Stimulated activated memory B cell treated with anti-CD40 and anti-IgM and Interleukin-4, amounts not matched to agents 10 μg/mL and 1 μg/mL and 100 μg/mL, for 72 hours (primary cell): ENCODE measurements at regions not wholly inside any gene's neighbourhood (a gene's known extent, or its start where the extent isn't known, plus 50 kb on each side); places are given as distances from the start of the nearest gene placed in this dataset.
A peak's percentile ranks its signal among the peaks of the same experiment; 100 is the strongest.
"Not testable (repeated sequence)": the region's sequence is repeated elsewhere in the genome, so short reads cannot be mapped to it uniquely, and the experiment has no call there.

ENCODE experiments used
- ATAC-seq: fragments of 150-1000 bp; cut with Tn5 transposase; 2 replicates; pipeline ENCODE4 v1.10.0; 2021
- H3K27ac Mint-ChIP-seq: one replicate; pipeline ENCODE4 v1.8.0; 2022; ENCODE audit warnings: mild to moderate bottlenecking, mixed read lengths
- H3K27me3 Mint-ChIP-seq: one replicate; pipeline ENCODE4 v1.8.0; 2022; ENCODE audit warnings: mixed read lengths
- H3K36me3 Mint-ChIP-seq: one replicate; pipeline ENCODE4 v1.8.0; 2022; ENCODE audit warnings: mixed read lengths
- H3K4me1 Mint-ChIP-seq: one replicate; pipeline ENCODE4 v1.8.0; 2022; ENCODE audit warnings: mixed read lengths
- H3K4me3 Mint-ChIP-seq: one replicate; pipeline ENCODE4 v1.8.0; 2022; ENCODE audit warnings: mild to moderate bottlenecking, moderate library complexity, mixed read lengths
- H3K9me3 Mint-ChIP-seq: one replicate; pipeline ENCODE4 v1.8.0; 2022; ENCODE audit warnings: mixed read lengths

- no peaks in the 10 kb centered on the region for H3K9me3 Mint-ChIP-seq
- ATAC-seq, result no peak
- H3K27me3 Mint-ChIP-seq, result peaks cover 29% of the 10 kb centered on the region
- peaks cover 18% of the 10 kb centered on the region for H3K4me1 Mint-ChIP-seq
- H3K36me3 Mint-ChIP-seq, result no peaks in the 10 kb centered on the region
- H3K27ac Mint-ChIP-seq, result no peak overlapping the region
- H3K4me3 Mint-ChIP-seq, result no peak overlapping the region
Observed at GRCh38 chr2:239876271-239876947, 148.7 kb downstream of the NDUFA10 start.

DNA sequence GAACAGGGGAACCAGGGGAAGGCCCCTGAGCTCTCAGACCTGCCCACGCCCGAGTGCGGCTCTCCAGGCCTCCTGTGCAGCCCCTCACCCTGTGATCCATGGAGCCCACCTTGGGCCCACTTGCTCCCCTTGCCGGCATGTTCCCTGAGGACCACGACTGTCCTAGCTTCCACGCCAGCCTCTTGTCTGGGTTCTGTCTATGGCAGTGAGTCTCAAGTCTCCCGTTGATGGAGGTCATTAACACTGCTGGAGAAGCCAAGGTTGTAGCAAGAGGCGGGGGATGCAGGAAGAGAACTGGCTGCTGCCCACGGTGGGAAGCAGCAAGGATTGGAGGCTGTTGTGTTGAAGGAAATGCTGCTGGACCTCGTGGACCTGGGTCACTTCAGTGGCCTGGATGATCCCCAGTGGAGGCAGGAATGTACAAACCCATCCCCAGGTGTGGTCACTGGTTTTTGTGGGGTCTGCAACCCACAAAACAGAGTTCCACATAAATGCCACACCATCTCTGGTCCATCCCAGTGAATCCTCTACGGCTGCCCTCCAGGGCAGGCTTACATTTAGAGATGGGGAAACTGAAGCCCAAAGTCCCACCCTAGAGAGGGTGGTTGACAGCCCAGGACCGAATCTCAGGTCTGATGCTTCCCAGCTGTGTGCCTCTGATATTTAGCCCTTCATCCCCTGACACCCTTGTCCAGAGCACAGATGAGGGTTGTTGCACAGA, 150.3 kb downstream of the NDUFA10 start:
- Mint-ChIP-seq H3K4me1 (peaks cover 18% of the 10 kb centered on the region), H3K4me3 (no peak overlapping the region), H3K9me3 (no peaks in the 10 kb centered on the region), H3K36me3 (no peaks in the 10 kb centered on the region), H3K27ac (no peak overlapping the region), H3K27me3 (peaks cover 24% of the 10 kb centered on the region)
- ATAC-seq, result no peak

DNA sequence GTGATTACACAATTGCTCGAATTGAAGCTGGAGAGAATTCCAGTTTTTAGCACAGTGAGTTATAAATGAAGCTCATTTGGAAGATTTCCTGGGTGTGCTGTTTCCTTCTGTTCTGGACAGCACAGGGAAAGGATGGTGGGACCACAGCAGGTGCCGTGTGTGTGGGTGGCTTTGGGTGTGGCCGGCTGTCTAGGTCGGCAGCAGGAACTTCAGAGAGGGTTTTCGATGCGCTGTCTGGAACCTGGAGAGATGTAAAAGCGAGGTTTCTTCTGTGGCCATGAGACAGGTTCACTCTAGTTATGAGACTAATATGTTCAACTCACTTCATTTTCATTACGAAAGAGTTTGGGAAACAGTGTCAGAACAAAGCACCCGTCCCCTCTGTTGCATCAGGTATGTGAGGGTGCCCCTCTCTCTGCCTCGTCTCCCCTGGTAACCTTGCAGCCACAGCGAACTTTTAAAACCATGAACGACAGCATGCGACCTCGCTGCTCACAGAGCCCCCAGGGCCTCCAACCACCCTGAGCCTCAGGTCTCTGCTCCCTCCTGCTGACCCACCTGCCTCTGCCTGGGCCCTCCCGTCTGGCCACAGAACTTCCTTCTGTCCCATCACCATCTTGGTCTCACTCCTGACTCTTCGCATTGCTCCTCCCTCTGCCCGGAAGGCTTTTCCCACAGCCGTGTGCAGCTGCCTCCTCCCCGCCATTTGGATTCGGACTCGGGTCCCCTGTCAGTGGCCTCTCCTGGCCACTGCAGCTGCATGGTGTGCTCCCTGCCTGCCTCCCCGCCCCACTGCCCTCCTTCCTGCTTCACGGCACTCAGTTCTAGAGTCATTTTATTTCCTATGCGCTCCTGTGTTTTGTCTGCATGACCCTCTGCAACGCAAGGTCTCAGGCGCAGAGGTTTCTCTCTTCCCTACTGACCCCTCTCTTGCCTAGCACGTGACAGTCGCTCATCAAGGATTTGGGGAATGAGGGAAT, 151.2 kb downstream of the NDUFA10 start:
- Mint-ChIP-seq H3K4me3 (no peak overlapping the region), H3K27ac (no peak overlapping the region)
- ATAC-seq, result no peak

DNA sequence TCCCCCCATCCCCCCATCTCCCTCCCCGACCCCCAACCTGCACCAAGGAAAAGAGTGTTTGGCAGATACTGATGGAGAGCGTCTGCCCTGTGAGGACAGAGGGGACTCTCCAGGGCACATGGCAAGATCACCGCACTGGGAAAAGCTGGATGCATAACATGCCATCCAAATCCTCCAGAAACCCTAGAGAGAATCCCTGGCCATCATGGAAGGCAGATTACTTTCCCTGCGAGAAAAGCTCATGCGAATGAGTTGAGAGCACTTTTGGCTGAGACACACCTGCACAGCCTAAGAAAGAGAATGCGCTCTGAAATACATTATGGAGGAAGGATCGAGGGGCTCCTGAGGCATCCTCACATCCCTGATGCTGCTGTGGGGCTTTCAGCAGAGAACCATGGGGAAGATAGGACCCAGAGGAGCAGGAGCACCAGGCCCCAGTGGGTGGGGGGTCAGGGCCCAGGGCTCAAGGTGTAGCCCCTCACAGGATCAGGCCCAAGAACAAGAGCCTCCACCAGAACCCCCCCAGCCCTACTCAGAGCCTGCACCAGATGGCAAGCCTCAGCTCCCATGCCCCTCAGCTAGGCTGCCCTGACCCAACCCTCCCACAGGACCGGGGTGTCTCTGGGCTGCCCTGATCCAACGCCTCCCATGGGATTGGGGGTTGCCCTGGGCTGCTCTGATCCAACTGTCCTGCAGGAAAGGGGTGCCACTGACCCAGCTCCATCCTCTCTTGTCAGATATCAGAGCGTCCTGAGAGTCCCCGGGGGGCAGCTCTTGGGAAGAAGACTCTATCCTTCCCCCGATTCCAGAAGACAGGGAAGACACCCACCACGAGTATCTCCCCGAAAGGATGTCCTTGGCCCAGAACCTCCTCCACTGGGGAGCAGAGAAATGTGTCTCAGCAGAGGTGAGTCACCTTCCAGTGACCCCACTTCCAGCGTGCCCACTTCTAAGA, 153.4 kb downstream of the NDUFA10 start:
- Mint-ChIP-seq H3K27me3 (peaks cover 24% of the 10 kb centered on the region), H3K4me3 (no peak overlapping the region), H3K27ac (no peak overlapping the region), H3K9me3 (no peaks in the 10 kb centered on the region), H3K4me1 (no peaks in the 10 kb centered on the region), H3K36me3 (no peaks in the 10 kb centered on the region)
- ATAC-seq, result no peak

More for the DNA sequence above, 151.2 kb downstream of the NDUFA10 start:
- H3K4me1 Mint-ChIP-seq, result peaks cover 17% of the 10 kb centered on the region
- H3K27me3 Mint-ChIP-seq, result peaks cover 24% of the 10 kb centered on the region
- H3K36me3 Mint-ChIP-seq, result no peaks in the 10 kb centered on the region
- H3K9me3 Mint-ChIP-seq, result no peaks in the 10 kb centered on the region

- H3K27me3 Mint-ChIP-seq, result peaks cover 23% of the 10 kb centered on the region
- no peaks in the 10 kb centered on the region for H3K4me1 Mint-ChIP-seq
- H3K27ac Mint-ChIP-seq, result no peak overlapping the region
- no peak overlapping the region for H3K4me3 Mint-ChIP-seq
- no peaks in the 10 kb centered on the region for H3K36me3 Mint-ChIP-seq
- ATAC-seq, result no peak
- no peaks in the 10 kb centered on the region for H3K9me3 Mint-ChIP-seq
Observed at GRCh38 chr2:239870863-239871262, 154.3 kb downstream of the NDUFA10 start.

GRCh38 chr2:239870276-239870675, 154.9 kb downstream of the NDUFA10 start:
- H3K9me3 Mint-ChIP-seq, result no peaks in the 10 kb centered on the region
- no peak overlapping the region for H3K4me3 Mint-ChIP-seq

GRCh38 chr2:239869272-239870155, 155.6 kb downstream of the NDUFA10 start:
- no peak overlapping the region for H3K4me3 Mint-ChIP-seq
- H3K27ac Mint-ChIP-seq, result no peak overlapping the region
- ATAC-seq, result no peak
- peaks cover 9% of the 10 kb centered on the region for H3K27me3 Mint-ChIP-seq
- no peaks in the 10 kb centered on the region for H3K4me1 Mint-ChIP-seq
- no peaks in the 10 kb centered on the region for H3K36me3 Mint-ChIP-seq
- H3K9me3 Mint-ChIP-seq, result no peaks in the 10 kb centered on the region

More at GRCh38 chr2:239870276-239870675, 154.9 kb downstream of the NDUFA10 start:
- ATAC-seq, result no peak
- Mint-ChIP-seq H3K27me3 (peaks cover 17% of the 10 kb centered on the region), H3K27ac (no peak overlapping the region), H3K4me1 (no peaks in the 10 kb centered on the region), H3K36me3 (no peaks in the 10 kb centered on the region)

DNA sequence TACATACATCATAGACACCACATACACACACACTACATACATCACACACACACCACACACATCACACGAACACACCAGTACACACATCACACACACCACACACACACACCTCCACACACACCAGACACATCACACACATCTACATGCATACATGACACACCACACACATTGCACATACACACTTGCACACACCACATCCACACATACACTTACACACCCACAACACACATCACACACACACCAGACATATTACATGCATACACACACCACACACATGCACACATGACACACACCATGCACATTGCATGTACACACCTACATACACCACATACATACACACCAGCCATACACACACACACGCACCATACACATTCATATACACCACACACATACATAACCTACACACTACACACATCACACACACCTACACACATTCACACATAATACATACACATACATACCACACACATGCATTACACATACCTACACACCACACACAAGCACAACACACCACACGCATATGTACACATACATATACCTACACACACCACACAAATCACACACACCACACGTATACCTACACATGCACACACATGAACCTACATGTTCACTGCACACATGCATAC, 156.5 kb downstream of the NDUFA10 start:
- peaks cover 1% of the 10 kb centered on the region for H3K27me3 Mint-ChIP-seq
- no peaks in the 10 kb centered on the region for H3K4me1 Mint-ChIP-seq
- ATAC-seq, result no peak
- H3K9me3 Mint-ChIP-seq, result no peaks in the 10 kb centered on the region
- no peak overlapping the region for H3K27ac Mint-ChIP-seq
- H3K4me3 Mint-ChIP-seq, result no peak overlapping the region
- H3K36me3 Mint-ChIP-seq, result no peaks in the 10 kb centered on the region

DNA sequence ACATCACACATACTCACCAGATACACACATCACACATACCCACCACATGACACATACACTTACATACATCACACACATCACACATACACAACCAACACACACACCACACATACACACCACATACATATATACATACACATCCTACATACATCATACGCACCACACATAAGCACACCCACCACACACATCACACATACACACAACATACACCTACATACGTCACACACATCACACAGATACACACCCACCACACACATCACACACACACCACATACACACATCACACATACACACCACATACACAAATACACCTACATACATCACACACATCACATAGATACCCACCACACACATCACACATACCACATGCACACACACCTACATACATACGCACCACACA, 158.4 kb downstream of the NDUFA10 start:
- Mint-ChIP-seq H3K27me3 (no peaks in the 10 kb centered on the region), H3K9me3 (no peaks in the 10 kb centered on the region), H3K4me1 (no peaks in the 10 kb centered on the region)

GRCh38 chr2:239866350-239866749, 158.8 kb downstream of the NDUFA10 start:
- no peak for ATAC-seq
- H3K4me3 Mint-ChIP-seq, result no peak overlapping the region
- no peak overlapping the region for H3K27ac Mint-ChIP-seq
- H3K36me3 Mint-ChIP-seq, result no peaks in the 10 kb centered on the region
- H3K27me3 Mint-ChIP-seq, result no peaks in the 10 kb centered on the region
- no peaks in the 10 kb centered on the region for H3K4me1 Mint-ChIP-seq
- no peaks in the 10 kb centered on the region for H3K9me3 Mint-ChIP-seq

More for the DNA sequence above, 158.4 kb downstream of the NDUFA10 start:
- no peak overlapping the region for H3K27ac Mint-ChIP-seq
- H3K36me3 Mint-ChIP-seq, result no peaks in the 10 kb centered on the region
- H3K4me3 Mint-ChIP-seq, result no peak overlapping the region
- no peak for ATAC-seq

DNA sequence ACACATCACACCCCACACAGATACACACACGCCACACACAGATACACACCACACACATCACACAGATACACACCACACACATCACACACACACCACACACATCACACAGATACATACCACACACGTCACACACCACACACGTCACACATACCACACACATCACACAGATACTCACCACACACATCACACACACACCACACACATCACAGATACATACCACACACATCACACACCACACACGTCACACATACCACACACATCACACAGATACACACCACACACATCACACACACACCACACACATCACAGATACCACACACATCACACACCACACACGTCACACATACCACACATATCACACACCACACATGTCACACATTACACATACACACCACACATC, 159.3 kb downstream of the NDUFA10 start:
- not testable (repeated sequence) for H3K27ac Mint-ChIP-seq, H3K4me3 Mint-ChIP-seq, H3K9me3 Mint-ChIP-seq, H3K4me1 Mint-ChIP-seq, H3K27me3 Mint-ChIP-seq, H3K36me3 Mint-ChIP-seq, ATAC-seq

- no peaks in the 10 kb centered on the region for H3K9me3 Mint-ChIP-seq
- ATAC-seq, result peak; percentile 35
- H3K27ac Mint-ChIP-seq, result no peak overlapping the region
- no peaks in the 10 kb centered on the region for H3K36me3 Mint-ChIP-seq
- no peak overlapping the region for H3K4me3 Mint-ChIP-seq
- no peaks in the 10 kb centered on the region for H3K27me3 Mint-ChIP-seq
- H3K4me1 Mint-ChIP-seq, result no peaks in the 10 kb centered on the region
Observed at GRCh38 chr2:239865059-239865639, 160.0 kb downstream of the NDUFA10 start.
